ENCODE measurements at regions not wholly inside any gene's neighbourhood (a gene's known extent, or its start where the extent isn't known, plus 50 kb on each side); places are given as distances from the start of the nearest gene placed in this dataset.

DNA sequence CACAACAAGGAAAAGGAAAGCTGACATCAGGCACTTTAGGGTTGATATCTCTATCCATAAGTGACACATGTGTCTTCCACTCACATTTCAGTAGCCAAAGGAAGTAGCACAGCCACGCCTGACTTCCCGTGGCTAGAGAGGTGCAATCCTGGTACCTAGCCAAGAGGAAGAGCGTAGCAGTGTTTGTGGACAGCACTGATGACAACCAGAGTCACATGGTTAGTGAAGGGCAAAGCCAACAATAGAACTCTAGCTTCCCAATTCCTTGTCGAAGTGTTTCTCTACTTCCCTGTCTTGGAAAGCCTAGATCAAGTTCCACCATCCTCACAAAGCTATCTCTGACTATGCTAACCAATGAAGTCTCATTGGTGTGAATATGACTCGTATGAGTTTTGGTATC lies 189.2 kb downstream of the RSL24D1 start:
- TF ChIP-seq POLR2AphosphoS5 (IDR thresholded peaks at IDR 0.05; ENCODE audit: borderline replicate concordance, low read depth, low read length) (no peak), EZH2 (IDR thresholded peaks at IDR 0.05) (no peak)
